ENCODE measurements at regions not wholly inside any gene's neighbourhood (a gene's known extent, or its start where the extent isn't known, plus 50 kb on each side); places are given as distances from the start of the nearest gene placed in this dataset.

GRCh38 chr11:19513253-19513652 is 199.4 kb upstream of the NAV2 start:
- no peak for DNase-seq (ENCODE audit: low spot score)

DNA sequence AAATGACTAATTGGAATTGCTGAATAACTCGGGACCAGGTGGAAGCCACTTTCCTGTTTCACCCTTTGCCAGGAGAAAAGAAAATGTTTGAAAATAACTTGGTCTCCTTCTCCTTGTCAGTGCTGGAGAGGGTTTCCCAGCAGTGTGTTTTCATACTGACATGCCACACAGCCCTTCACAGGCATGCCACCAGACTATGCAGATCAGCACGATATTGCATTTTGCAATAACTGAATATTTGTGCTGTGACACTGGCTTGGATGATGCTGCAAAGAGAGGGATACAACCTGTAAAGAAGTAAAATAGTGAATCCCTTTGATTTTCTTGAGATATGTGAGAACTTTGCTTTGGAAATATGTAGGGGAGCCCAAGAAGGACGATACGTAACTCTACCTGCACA is 200.0 kb upstream of the NAV2 start:
- DNase-seq (ENCODE audit: low spot score), result no peak

DNA sequence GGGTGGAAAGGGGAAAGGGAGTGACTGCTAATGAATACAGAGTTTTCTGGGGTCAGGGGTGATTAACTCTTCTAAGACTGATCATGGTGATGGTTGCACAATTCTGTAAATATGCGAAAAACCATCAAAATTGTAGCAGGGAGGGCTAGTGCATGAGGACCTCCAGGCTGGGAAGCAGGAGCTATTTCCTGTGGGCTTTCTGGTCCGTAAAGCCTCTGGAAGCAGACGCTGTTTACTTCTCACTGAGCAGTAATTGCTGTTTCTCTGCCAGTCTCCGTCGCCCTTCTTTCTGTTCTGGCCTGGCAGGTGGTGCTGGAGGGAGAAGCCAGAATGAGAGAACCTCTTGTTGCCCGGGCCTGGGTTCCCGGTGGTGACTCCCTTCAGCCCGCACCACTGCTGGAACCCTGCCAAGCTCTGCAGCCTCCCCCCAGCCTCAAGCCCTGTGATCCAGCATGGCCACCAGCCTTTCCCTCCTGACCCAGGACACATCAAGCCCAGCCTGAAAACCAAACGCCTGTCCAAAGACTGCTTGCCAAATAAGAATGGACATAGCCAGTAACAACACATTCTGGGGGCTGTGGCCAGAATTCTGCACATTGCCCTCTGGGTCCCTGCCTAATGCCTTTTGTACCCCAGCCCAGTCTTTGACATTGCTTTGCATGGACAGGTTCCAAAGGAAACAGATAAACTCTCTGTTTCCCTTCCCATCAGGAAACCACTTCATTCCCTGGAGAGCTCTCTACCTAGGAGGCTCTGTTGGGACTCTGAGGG is 201.0 kb upstream of the NAV2 start:
- DNase-seq (ENCODE audit: low spot score), result no peak

DNA sequence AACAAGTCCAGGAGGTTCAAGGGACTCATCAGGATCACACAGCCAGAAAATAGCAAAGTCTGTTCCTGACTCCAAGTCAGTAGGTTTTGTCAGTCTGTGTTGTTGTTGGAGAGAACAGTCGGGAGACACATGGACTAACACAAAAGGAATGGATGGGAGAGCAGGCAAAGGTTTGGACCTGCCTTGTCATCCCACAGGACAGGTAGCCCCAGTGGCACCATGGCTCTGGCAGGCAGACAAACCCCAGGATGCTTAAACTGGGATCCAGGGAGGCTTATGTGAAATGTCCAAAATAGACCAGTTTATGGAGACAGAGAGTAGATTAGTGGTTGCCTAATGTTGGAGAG is 201.6 kb upstream of the NAV2 start:
- no peak for DNase-seq (ENCODE audit: low spot score)

DNA sequence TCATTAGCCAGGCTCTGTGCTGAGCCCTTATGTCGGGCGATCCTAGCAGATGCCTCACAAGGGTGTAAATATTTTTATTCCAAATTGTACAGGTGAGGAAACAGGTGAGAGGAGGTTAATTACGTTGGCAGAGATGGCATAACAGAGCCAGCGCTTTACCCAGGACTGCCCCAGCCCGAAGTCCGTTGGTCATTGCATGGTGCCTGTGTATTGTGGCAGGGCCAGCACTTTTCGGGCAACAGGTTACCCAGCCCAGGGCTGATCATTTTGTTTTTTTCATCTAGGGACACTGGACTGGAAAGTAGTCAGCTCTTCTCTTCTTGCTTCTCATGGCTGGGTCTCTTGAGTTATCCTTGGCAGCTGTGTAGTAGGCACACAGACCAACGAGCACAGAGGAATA is 202.2 kb upstream of the NAV2 start:
- DNase-seq (ENCODE audit: low spot score), result no peak

DNA sequence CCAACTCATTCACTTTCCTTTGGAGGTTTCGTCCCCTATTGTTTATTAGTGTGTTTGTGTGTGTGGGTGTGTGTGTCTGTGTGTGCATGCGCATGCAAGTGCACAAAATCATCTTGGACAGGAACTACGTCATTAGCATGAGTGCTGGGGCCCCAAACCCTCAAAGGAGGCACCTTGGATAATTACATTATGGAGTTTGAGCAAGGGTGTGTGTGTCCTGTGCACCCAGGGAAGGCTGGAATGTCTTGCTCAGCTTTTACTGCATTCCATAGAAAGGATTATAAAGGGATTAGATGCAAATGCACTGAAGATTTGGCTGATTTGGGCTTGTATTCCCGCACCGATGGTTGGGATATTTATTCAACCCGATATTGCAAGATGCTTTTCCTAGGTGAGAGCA is 203.4 kb upstream of the NAV2 start:
- no peak for DNase-seq (ENCODE audit: low spot score)

DNA sequence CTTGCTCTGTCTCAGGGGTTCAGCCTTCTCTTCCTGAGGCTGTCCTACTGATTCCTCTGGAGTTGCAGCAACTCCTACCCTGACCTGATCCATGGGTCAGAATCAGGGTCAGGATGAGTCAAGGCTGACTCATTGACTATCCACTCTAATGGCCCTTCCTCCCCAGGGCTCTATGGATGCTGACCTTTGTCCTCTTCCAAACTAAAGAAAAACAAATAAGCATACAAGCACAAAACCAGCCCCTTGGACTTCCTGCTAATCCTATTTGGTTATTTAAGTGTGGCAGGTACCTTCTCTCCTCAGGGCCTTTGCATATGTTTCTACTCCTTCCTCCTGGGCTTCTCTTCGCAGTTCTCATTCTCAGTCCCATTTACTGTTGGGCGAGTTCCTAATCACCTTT is 204.5 kb upstream of the NAV2 start:
- DNase-seq (ENCODE audit: low spot score), result no peak

- no peak for DNase-seq (ENCODE audit: low spot score)
Measured at GRCh38 chr11:19506816-19507486, 205.7 kb upstream of the NAV2 start.

DNA sequence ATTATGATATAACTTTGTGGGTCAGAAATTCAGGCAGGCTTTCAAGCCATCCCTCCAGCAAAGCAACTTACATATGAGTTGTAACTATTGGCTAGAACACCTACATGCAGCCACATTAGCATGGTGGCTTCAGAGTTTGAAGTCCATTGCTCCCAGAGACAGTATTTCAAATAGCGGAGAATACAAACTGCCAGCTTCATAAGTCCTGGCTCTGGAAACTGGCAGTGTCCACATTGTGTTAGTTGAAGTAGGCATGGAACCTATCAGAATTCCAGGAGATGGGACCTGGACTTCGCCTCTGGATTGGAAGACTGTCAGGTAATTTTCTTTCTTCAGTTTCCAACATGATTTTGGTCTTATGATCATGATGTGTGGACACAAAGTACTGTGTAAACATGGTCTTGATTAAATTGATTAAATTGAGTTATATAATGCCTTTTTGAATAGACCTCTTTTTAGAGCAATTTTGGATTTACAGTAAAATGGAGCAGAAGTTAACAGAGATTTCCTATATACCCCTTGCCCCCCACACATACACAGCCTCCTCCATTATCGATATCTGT is 209.9 kb upstream of the NAV2 start:
- no peak for DNase-seq (ENCODE audit: low spot score)

- no peak for DNase-seq (ENCODE audit: low spot score)
Measured at GRCh38 chr11:19501631-19502030, 211.0 kb upstream of the NAV2 start.

DNA sequence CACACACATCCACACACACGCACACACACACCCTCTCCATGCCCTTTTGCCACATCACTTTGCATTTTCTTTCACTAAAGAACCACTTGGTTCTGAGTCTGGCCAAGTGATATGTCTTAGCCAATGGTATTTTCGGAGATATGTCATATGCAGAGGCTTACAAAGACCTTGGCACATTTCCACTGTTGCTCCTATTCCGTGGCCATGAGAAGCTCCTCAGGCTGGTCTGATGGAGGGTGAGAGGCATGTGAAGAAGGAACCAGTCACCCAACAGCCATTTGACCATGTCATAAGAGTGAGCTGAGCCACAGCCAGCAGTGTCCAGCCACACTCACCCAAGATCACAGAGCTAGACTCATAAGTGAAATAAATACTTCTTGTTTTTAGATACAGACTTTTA is 212.6 kb upstream of the NAV2 start:
- DNase-seq (ENCODE audit: low spot score), result no peak

DNA sequence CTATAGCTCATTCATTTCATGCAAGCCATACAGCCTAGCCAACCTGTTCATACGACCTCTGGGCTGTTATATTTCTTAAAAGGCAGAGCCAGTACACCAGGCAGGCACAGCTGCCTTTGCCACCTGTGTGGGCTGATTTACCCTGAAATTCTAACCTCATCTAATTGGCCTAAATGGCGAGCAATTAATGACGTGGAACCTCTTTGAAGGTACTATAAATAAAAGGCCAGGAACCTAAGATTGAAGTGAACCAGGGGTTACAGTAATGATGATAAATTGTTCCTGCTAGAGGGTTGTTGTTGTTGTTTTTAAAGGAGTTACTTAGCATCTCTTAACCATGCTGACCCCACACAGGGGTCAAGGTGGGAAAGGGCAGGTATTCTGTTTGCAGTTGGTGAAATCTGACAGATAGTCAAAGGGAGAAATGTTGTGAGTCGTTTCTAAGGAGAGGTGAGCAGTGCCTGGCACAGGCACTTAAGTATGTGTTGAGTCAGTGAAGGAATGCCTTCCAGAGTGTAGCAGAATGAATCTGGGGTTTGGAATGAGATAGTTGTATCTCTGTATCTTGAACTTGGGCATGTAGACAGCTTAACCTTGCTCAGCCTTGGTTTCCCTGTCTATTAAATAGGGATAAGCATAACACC is 213.5 kb upstream of the NAV2 start:
- no peak for DNase-seq (ENCODE audit: low spot score)

- DNase-seq (ENCODE audit: low spot score), result no peak
Measured at GRCh38 chr11:19493446-19494213, 219.0 kb upstream of the NAV2 start.

- DNase-seq (ENCODE audit: low spot score), result no peak
Measured at GRCh38 chr11:19482319-19483100, 230.1 kb upstream of the NAV2 start.

GRCh38 chr11:19480540-19480939 is 232.1 kb upstream of the NAV2 start:
- no peak for DNase-seq (ENCODE audit: low spot score)

GRCh38 chr11:19478891-19479290 is 233.7 kb upstream of the NAV2 start:
- DNase-seq (ENCODE audit: low spot score), result no peak

GRCh38 chr11:19474954-19475721 is 234.4 kb upstream of the E2F8 start:
- DNase-seq (ENCODE audit: low spot score), result no peak

- DNase-seq (ENCODE audit: low spot score), result no peak
Measured at GRCh38 chr11:19474211-19474610, 233.5 kb upstream of the E2F8 start.

- DNase-seq (ENCODE audit: low spot score), result no peak
Measured at GRCh38 chr11:19472679-19473078, 231.9 kb upstream of the E2F8 start.

DNA sequence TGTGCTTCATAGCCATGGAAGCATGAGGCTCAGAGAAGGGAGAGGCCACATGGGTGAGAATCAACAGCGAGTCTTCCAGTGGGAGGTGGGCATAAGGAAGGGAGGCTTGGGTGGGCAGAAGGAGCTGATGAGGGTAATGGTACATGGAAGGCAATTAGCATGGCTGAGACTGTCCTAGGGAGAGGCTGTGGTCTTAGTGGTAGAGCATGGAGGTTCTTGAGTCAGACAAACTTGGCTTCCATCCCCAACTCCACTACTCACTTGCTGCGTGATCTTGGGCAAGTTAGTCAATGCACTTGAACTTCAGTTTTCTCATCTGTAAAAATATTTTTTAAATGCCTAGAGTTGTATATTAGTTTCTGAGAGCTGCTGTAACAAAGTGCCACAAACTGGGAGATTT is 227.2 kb upstream of the E2F8 start:
- DNase-seq (ENCODE audit: low spot score), result no peak

DNA sequence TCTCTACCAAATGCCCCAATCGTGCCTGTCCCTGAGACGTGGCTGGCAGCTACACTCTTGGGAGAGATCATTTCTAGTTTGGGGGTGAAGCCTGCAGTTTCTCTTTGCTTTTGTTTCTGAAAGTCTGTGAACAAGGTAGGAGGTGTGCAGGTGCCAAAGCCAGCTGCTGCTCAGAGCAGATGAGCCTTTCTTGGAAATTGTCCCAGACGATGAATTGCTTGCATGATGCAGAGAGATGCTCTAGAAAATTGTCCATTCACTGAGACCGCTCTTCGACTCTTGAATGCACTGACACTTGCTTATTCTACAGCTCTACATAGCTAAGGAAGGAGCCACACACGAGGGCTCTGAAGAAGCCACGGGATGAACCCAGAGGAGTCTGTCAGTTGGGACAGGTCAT is 225.6 kb upstream of the E2F8 start:
- DNase-seq (ENCODE audit: low spot score), result no peak
